IMR-90 (cell line): ENCODE measurements at regions not wholly inside any gene's neighbourhood (a gene's known extent, or its start where the extent isn't known, plus 50 kb on each side); places are given as distances from the start of the nearest gene placed in this dataset.
"Not testable (repeated sequence)": the region's sequence is repeated elsewhere in the genome, so short reads cannot be mapped to it uniquely, and the experiment has no call there.

Experiments
- ATAC-seq: fragments of 200-7000 bp; cut with Tn5 transposase; 2 replicates; pipeline ENCODE4 v1.9.1; 2020; ENCODE audit warnings: low read depth, mild to moderate bottlenecking, moderate library complexity
- BruUV-seq: library from RNA; stranded (reverse); fragments of 400-500 nt; replicated peaks from 2 replicates; lab custom pipeline; 2021; lab: Mats Ljungman, UMichigan
- CTCF ChIA-PET: fragments of 300-600 bp; formaldehyde crosslinking; extraction: SDS; loops from one replicate; lab custom pipeline; 2021; ENCODE audit warnings: antibody characterized with exemption; lab: Yijun Ruan, JAX
- POLR2A ChIA-PET: fragments of 300-600 bp; sonication (Branson Sonifier 250); formaldehyde crosslinking; loops from one replicate; lab custom pipeline; 2022; ENCODE audit warnings: antibody characterized with exemption; ENCODE audit not compliant: unreplicated experiment; lab: Charles Lee
- DNase-seq: peaks from one replicate; pipeline ENCODE4 v3.0.0; 2013
- H2AFZ ChIP-seq: replicated peaks from 2 replicates; pipeline ENCODE3; 2013; ENCODE audit warnings: low read length, mild to moderate bottlenecking; ENCODE audit not compliant: poor library complexity
- H2AK5ac ChIP-seq: 2 replicates; pipeline ENCODE4 v1.6.1; 2013; ENCODE audit warnings: low read depth, low read length, inconsistent platforms
- H2AK9ac ChIP-seq: replicated peaks from 2 replicates; pipeline ENCODE3; 2013; ENCODE audit warnings: mild to moderate bottlenecking, low read depth, low read length, moderate library complexity; ENCODE audit not compliant: poor library complexity
- H2BK120ac ChIP-seq: 2 replicates; pipeline ENCODE4 v1.6.1; 2013; ENCODE audit warnings: low read depth, low read length, inconsistent platforms
- H2BK15ac ChIP-seq: 3 replicates; pipeline ENCODE4 v1.6.1; 2013; ENCODE audit warnings: low read depth, low read length, inconsistent platforms
- H2BK20ac ChIP-seq: 2 replicates; pipeline ENCODE4 v1.6.1; 2013; ENCODE audit warnings: low read depth, mild to moderate bottlenecking, inconsistent platforms, low read length, moderate library complexity
- H2BK5ac ChIP-seq: 2 replicates; pipeline ENCODE4 v1.6.1; 2013; ENCODE audit warnings: mild to moderate bottlenecking, low read depth, low read length, inconsistent platforms; ENCODE audit not compliant: poor library complexity, severe bottlenecking
- H3K14ac ChIP-seq: replicated peaks from 2 replicates; pipeline ENCODE4 v1.6.1; 2013; ENCODE audit warnings: low read depth, low read length, inconsistent platforms
- H3K18ac ChIP-seq: 2 replicates; pipeline ENCODE4 v1.6.1; 2013; ENCODE audit warnings: low read depth, low read length, control low read depth
- H3K23ac ChIP-seq: 2 replicates; pipeline ENCODE4 v1.6.1; 2013; ENCODE audit warnings: low read depth, low read length, inconsistent platforms
- H3K27ac ChIP-seq: 2 replicates; pipeline ENCODE4 v1.5.1; 2013; ENCODE audit warnings: mild to moderate bottlenecking, control low read depth, low read length; ENCODE audit not compliant: insufficient read depth
- H3K27me3 ChIP-seq: 2 replicates; pipeline ENCODE4 v1.6.1; 2013; ENCODE audit warnings: low read length; ENCODE audit not compliant: control insufficient read depth, insufficient read depth
- H3K36me3 ChIP-seq: 2 replicates; pipeline ENCODE4 v1.6.1; 2013; ENCODE audit warnings: low read length, mixed read lengths; ENCODE audit not compliant: control insufficient read depth, insufficient read depth
- H3K4ac ChIP-seq: 2 replicates; pipeline ENCODE4 v1.6.1; 2013; ENCODE audit warnings: low read depth, low read length, inconsistent platforms
- H3K4me1 ChIP-seq: 2 replicates; pipeline ENCODE4 v1.6.1; 2013; ENCODE audit warnings: low read length, mixed read lengths; ENCODE audit not compliant: control insufficient read depth, insufficient read depth
- H3K4me2 ChIP-seq: 2 replicates; pipeline ENCODE4 v1.6.1; 2013; ENCODE audit warnings: low read depth, mild to moderate bottlenecking, control low read depth, low read length, moderate library complexity
- H3K4me3 ChIP-seq: 2 replicates; pipeline ENCODE4 v1.5.1; 2013; ENCODE audit warnings: low read depth, mild to moderate bottlenecking, control low read depth, low read length, moderate library complexity; ENCODE audit not compliant: insufficient read depth
- H3K56ac ChIP-seq: 2 replicates; pipeline ENCODE4 v1.6.1; 2013; ENCODE audit warnings: low read length, inconsistent platforms; ENCODE audit not compliant: insufficient read depth; ENCODE audit errors: extremely low read depth
- H3K79me1 ChIP-seq, 2 experiments: 2 replicates each; pipeline ENCODE4 v1.6.1; 2013; ENCODE audit warnings: low read length in 2 of 2, inconsistent platforms in 1 of 2, low read depth in 1 of 2
- H3K9ac ChIP-seq: 2 replicates; pipeline ENCODE4 v1.6.1; 2013; ENCODE audit warnings: low read depth, low read length, control low read depth
- H3K9me1 ChIP-seq: 2 replicates; pipeline ENCODE4 v1.6.1; 2013; ENCODE audit warnings: low read length, inconsistent platforms; ENCODE audit not compliant: insufficient read depth
- H3K9me3 ChIP-seq: 2 replicates; pipeline ENCODE4 v1.6.1; 2013; ENCODE audit warnings: low read length; ENCODE audit not compliant: control insufficient read depth, insufficient read depth
- H4K20me1 ChIP-seq: 2 replicates; pipeline ENCODE4 v1.6.1; 2013; ENCODE audit warnings: low read length, inconsistent platforms; ENCODE audit not compliant: insufficient read depth
- H4K5ac ChIP-seq: 2 replicates; pipeline ENCODE4 v1.6.1; 2013; ENCODE audit warnings: mild to moderate bottlenecking, low read depth, low read length, control low read depth
- H4K8ac ChIP-seq, 2 experiments: 2 replicates each; pipeline ENCODE4 v1.6.1; 2013; ENCODE audit warnings: low read depth in 2 of 2, low read length in 2 of 2, control low read depth in 1 of 2, inconsistent platforms in 1 of 2
- H4K91ac ChIP-seq: 2 replicates; pipeline ENCODE4 v1.6.1; 2013; ENCODE audit warnings: low read depth, low read length, inconsistent platforms; ENCODE audit not compliant: insufficient read depth
- WGBS, 2 experiments: methylation state at CpG; one replicate each; pipeline versions ENCODE4 v1.1.5 to v1.1.7; 2013; ENCODE audit warnings: missing lambda C conversion rate in 2 of 2; ENCODE audit not compliant: insufficient read length in 1 of 2; ENCODE audit errors: extremely low coverage in 2 of 2; 5-methylcytosine and 5-hydroxymethylcytosine counted together
- dilution Hi-C: fragments of 300-500 bp; cut with HindIII; formaldehyde crosslinking; loops from one replicate; pipeline ENCODE4 v1.14.3; 2018; ENCODE audit warnings: low sequenced_read_pairs; ENCODE audit not compliant: unreplicated experiment
- in situ Hi-C: fragments of 300-500 bp; cut with MboI; formaldehyde crosslinking; loops from 3 replicates; pipeline ENCODE4 v1.14.3; 2019; ENCODE audit warnings: low sequenced_read_pairs, inconsistent platforms, mixed read lengths
- intact Hi-C: fragments of 100-400 bp; cut with micrococcal nuclease; formaldehyde crosslinking; loops from 2 replicates; pipeline ENCODE4 v1.10.0; 2022

- H3K18ac ChIP-seq, H2AK9ac ChIP-seq, H3K4me3 ChIP-seq, H2BK20ac ChIP-seq, H3K56ac ChIP-seq, H3K27me3 ChIP-seq, H3K27ac ChIP-seq, H3K79me1 ChIP-seq, H3K14ac ChIP-seq, H3K36me3 ChIP-seq, H2AFZ ChIP-seq, H2BK5ac ChIP-seq, H2BK15ac ChIP-seq, H4K91ac ChIP-seq, in situ Hi-C loops, H3K4ac ChIP-seq, BruUV-seq, H3K9ac ChIP-seq, H4K5ac ChIP-seq, DNase-seq, H3K9me3 ChIP-seq, dilution Hi-C loops, H3K9me1 ChIP-seq, H2AK5ac ChIP-seq, POLR2A ChIA-PET, CTCF ChIA-PET, H3K4me2 ChIP-seq, ATAC-seq, H3K23ac ChIP-seq, H4K20me1 ChIP-seq, H4K8ac ChIP-seq, H2BK120ac ChIP-seq, intact Hi-C loops: not testable (repeated sequence)
- H3K4me1 ChIP-seq, result peaks cover 11% of the 10 kb centered on the region
- WGBS, 2 experiments, result 80% methylated on average over 1 of the region's 36 CpGs; no CpG with 5 or more reads in 1 of the 2 experiments
Measured at GRCh38 chr18:59790346-59790936, 93.2 kb upstream of the CCBE1 start.
